GM12878 (cell line): ENCODE measurements at regions not wholly inside any gene's neighbourhood (a gene's known extent, or its start where the extent isn't known, plus 50 kb on each side); places are given as distances from the start of the nearest gene placed in this dataset.

Experiments
- ATAC-seq: fragments of 200-7000 bp; cut with Tn5 transposase; 3 replicates; pipeline ENCODE4 v1.9.1; 2020; ENCODE audit warnings: mild to moderate bottlenecking, moderate library complexity
- BruUV-seq: library from RNA; stranded (reverse); fragments of 400-500 nt; replicated peaks from 2 replicates; lab custom pipeline; 2021; lab: Mats Ljungman, UMichigan
- CTCF ChIA-PET: fragments of 300-600 bp; sonication (Branson Sonifier 250); formaldehyde crosslinking; extraction: SDS; loops from one replicate; lab custom pipeline; 2021; ENCODE audit warnings: inconsistent platforms; lab: Yijun Ruan, JAX
- POLR2A ChIA-PET: fragments of 350-600 bp; formaldehyde crosslinking; extraction: SDS; loops from one replicate; lab custom pipeline; 2021; ENCODE audit warnings: inconsistent platforms; lab: Charles Lee
- RAD21 ChIA-PET: fragments of 300-600 bp; sonication (Branson Sonifier 250); formaldehyde crosslinking; loops from one replicate; lab custom pipeline; 2023; ENCODE audit warnings: antibody characterized with exemption; ENCODE audit not compliant: unreplicated experiment; lab: Charles Lee
- SMC1A ChIA-PET: fragments of 300-600 bp; sonication (Branson Sonifier 250); formaldehyde crosslinking; loops from one replicate; lab custom pipeline; 2023; ENCODE audit not compliant: unreplicated experiment, uncharacterized antibody; lab: Charles Lee
- DNase-seq: peaks from one replicate; pipeline ENCODE4 v3.0.0-alpha.2; 2011; ENCODE audit warnings: low read depth, low spot score
- FAIRE-seq: peaks from 3 replicates; lab custom pipeline; 2011; peaks lifted over from hg19 to GRCh38; lab: Jason Lieb, UNC
- H2AFZ ChIP-seq: 2 replicates; pipeline ENCODE4 v1.6.0; 2011; ENCODE audit warnings: low read depth, low read length, control low read depth; ENCODE audit not compliant: control insufficient read depth
- H3K27ac ChIP-seq: 2 replicates; pipeline ENCODE4 v1.5.1; 2011; ENCODE audit warnings: control low read depth; ENCODE audit not compliant: control insufficient read depth, insufficient read depth
- H3K27me3 ChIP-seq, 2 experiments: replicated peaks in 1 of 2; 2 replicates each; pipeline versions ENCODE4 v1.6.0 to v1.6.1; 2011; ENCODE audit warnings: low read length in 1 of 2; ENCODE audit not compliant: control insufficient read depth in 2 of 2, insufficient read depth in 2 of 2
- H3K36me3 ChIP-seq, 2 experiments: 2 replicates each; pipeline ENCODE4 v1.5.1; 2011; ENCODE audit warnings: low read length in 1 of 2; ENCODE audit not compliant: control insufficient read depth in 2 of 2, insufficient read depth in 2 of 2
- H3K4me1 ChIP-seq: 2 replicates; pipeline ENCODE4 v1.6.1; 2011; ENCODE audit warnings: mild to moderate bottlenecking, low read length, moderate library complexity, mixed read lengths; ENCODE audit not compliant: control insufficient read depth, insufficient read depth
- H3K4me2 ChIP-seq: 2 replicates; pipeline ENCODE4 v1.6.0; 2011; ENCODE audit warnings: control low read depth; ENCODE audit not compliant: control insufficient read depth, insufficient read depth
- H3K4me3 ChIP-seq: fragments of 200-600 bp; sonication (generic); 2 replicates; pipeline ENCODE4 v1.5.1; 2016
- H3K79me2 ChIP-seq: 2 replicates; pipeline ENCODE4 v1.6.0; 2011; ENCODE audit warnings: low read length; ENCODE audit not compliant: control insufficient read depth, insufficient read depth
- H3K9ac ChIP-seq: 2 replicates; pipeline ENCODE4 v1.8.0; 2011; ENCODE audit warnings: low read length, control low read depth, mixed read lengths; ENCODE audit not compliant: control insufficient read depth, insufficient read depth
- H3K9me3 ChIP-seq: replicated peaks from 3 replicates; pipeline ENCODE4 v1.5.1; 2011; ENCODE audit warnings: mild to moderate bottlenecking, low read length; ENCODE audit not compliant: control insufficient read depth, insufficient read depth
- H4K20me1 ChIP-seq: 2 replicates; pipeline ENCODE4 v1.6.0; 2011; ENCODE audit not compliant: control insufficient read depth, insufficient read depth
- CBX5 ChIP-seq: sonication (generic); IDR thresholded peaks from 2 replicates; pipeline ENCODE4 v1.6.1; 2016; ENCODE audit warnings: low read depth, moderate library complexity, mild to moderate bottlenecking, inconsistent platforms
- CHD4 ChIP-seq: fragments of 200-600 bp; sonication (generic); IDR thresholded peaks from 2 replicates; pipeline ENCODE4 v1.6.1; 2016; ENCODE audit warnings: mild to moderate bottlenecking
- FOXK2 ChIP-seq: fragments of 450-650 bp; IDR thresholded peaks from 2 replicates; pipeline ENCODE4 v1.6.1; 2017; ENCODE audit warnings: mild to moderate bottlenecking, moderate library complexity
- IKZF2 ChIP-seq, 2 experiments: fragments of 450-650 bp; IDR thresholded peaks; 2 replicates each; pipeline ENCODE4 v1.6.1; 2017; ENCODE audit warnings: mild to moderate bottlenecking in 2 of 2, moderate library complexity in 2 of 2
- MTA3 ChIP-seq: IDR thresholded peaks from 2 replicates; pipeline ENCODE4 v1.6.1; 2012; ENCODE audit warnings: low read length, inconsistent platforms, borderline replicate concordance
- NBN ChIP-seq: fragments of 450-650 bp; IDR thresholded peaks from 2 replicates; pipeline ENCODE4 v1.6.1; 2016
- POLR2AphosphoS2 ChIP-seq: IDR thresholded peaks from 2 replicates; pipeline ENCODE4 v1.6.1; 2011; ENCODE audit warnings: low read depth, mild to moderate bottlenecking, low read length, improper control_type of control experiment, moderate library complexity
- SMAD5 ChIP-seq: IDR thresholded peaks from 2 replicates; pipeline ENCODE4 v1.6.1; 2016; ENCODE audit warnings: antibody characterized with exemption, low read depth
- WGBS: methylation state at CpG from one replicate; pipeline ENCODE4 v1.1.6; 2016; ENCODE audit warnings: low lambda C conversion rate; ENCODE audit not compliant: insufficient replicate concordance, insufficient coverage; ENCODE audit errors: missing lambda C conversion rate; 5-methylcytosine and 5-hydroxymethylcytosine counted together
- in situ Hi-C: fragments of 300-500 bp; cut with MboI; formaldehyde crosslinking; loops from 9 replicates; pipeline ENCODE4 v1.14.3; 2018; ENCODE audit warnings: mixed read lengths
- intact Hi-C: fragments of 100-400 bp; cut with micrococcal nuclease; formaldehyde crosslinking; loops from one replicate; pipeline ENCODE4 v1.14.2; 2022; ENCODE audit not compliant: unreplicated experiment
- TF ChIP-seq, protein P1 (sequence below), 3 experiments: IDR thresholded peaks in 2 of 3; conservative IDR thresholded peaks in 1 of 3; 2 replicates each; pipeline ENCODE4 v1.5.1; 2011; ENCODE audit warnings: low read depth in 3 of 3, low read length in 3 of 3, mild to moderate bottlenecking in 3 of 3, control low read depth in 2 of 3, moderate library complexity in 2 of 3, inconsistent platforms in 1 of 3, mixed read lengths in 1 of 3; ENCODE audit not compliant: control insufficient read depth in 2 of 3, insufficient read depth in 1 of 3; ENCODE audit errors: extremely low read depth in 1 of 3
- TF ChIP-seq, protein P2 (sequence below): IDR thresholded peaks from 2 replicates; pipeline ENCODE4 v1.6.1; 2011; ENCODE audit warnings: mild to moderate bottlenecking, low read depth, low read length, moderate library complexity; ENCODE audit not compliant: insufficient replicate concordance
- TF ChIP-seq, protein P3 (sequence below): fragments of 450-650 bp; IDR thresholded peaks from 2 replicates; pipeline ENCODE4 v1.6.1; 2016; ENCODE audit warnings: mild to moderate bottlenecking

DNA sequence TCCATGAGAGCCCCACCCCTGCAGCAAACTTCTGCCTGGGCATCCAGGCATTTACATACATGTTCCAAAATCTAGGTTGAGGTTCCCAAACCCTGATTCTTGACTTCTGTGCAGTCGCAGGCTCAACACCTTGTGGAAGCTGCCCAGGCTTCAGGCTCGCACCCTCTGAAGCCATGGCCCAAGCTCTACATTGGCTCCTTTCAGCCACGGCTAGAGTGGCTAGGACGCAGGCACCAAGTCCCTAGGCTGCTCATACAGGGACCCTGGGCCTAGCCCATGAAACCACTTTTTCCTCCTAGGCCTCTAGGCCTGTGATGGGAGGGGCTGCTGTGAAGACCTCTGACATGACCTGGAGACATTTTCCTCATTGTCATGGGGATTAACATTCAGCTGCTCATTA is 172.8 kb upstream of the SATB1 start:
- Histone ChIP-seq H4K20me1 (no peaks in the 10 kb centered on the region), H3K79me2 (no peaks in the 10 kb centered on the region), H3K4me2 (no peak overlapping the region), H3K4me1 (no peaks in the 10 kb centered on the region), H2AFZ (no peak overlapping the region), H3K27me3 (no peaks in the 10 kb centered on the region; a peak in 1 of 4 replicates), H3K4me3 (no peak overlapping the region), H3K9me3 (no peaks in the 10 kb centered on the region; the same call in 2 of the 3 replicates), H3K9ac (no peak overlapping the region), H3K27ac (no peak overlapping the region)
- no TSS peak for BruUV-seq
- no peak for FAIRE-seq
- ChIA-PET SMC1A (no interaction called here), CTCF (no interaction called here), POLR2A (no interaction called here)
- intact Hi-C loops, result no loop called here
- WGBS, result 47% methylated on average over 4 of the region's 4 CpGs
- no peak for DNase-seq
- TF ChIP-seq POLR2AphosphoS2, result no peak
- TF ChIP-seq, protein P1, sequence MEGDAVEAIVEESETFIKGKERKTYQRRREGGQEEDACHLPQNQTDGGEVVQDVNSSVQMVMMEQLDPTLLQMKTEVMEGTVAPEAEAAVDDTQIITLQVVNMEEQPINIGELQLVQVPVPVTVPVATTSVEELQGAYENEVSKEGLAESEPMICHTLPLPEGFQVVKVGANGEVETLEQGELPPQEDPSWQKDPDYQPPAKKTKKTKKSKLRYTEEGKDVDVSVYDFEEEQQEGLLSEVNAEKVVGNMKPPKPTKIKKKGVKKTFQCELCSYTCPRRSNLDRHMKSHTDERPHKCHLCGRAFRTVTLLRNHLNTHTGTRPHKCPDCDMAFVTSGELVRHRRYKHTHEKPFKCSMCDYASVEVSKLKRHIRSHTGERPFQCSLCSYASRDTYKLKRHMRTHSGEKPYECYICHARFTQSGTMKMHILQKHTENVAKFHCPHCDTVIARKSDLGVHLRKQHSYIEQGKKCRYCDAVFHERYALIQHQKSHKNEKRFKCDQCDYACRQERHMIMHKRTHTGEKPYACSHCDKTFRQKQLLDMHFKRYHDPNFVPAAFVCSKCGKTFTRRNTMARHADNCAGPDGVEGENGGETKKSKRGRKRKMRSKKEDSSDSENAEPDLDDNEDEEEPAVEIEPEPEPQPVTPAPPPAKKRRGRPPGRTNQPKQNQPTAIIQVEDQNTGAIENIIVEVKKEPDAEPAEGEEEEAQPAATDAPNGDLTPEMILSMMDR (IDR thresholded peaks at IDR 0.05 in 2 of 3, conservative IDR thresholded peaks at IDR 0.05 in 1 of 3; ENCODE audit: control insufficient read depth in 2 of 3, extremely low read depth in 1 of 3, insufficient read depth in 1 of 3, low read depth in 3 of 3, low read length in 3 of 3), result no peak
- TF ChIP-seq FOXK2, result no peak
- TF ChIP-seq, all 136 proteins: peak for 0
- in situ Hi-C loops, result no loop called here
- ATAC-seq, result no peak
- H3K36me3 ChIP-seq, result no peaks in the 10 kb centered on the region
- RAD21 ChIA-PET, result no interaction called here

DNA sequence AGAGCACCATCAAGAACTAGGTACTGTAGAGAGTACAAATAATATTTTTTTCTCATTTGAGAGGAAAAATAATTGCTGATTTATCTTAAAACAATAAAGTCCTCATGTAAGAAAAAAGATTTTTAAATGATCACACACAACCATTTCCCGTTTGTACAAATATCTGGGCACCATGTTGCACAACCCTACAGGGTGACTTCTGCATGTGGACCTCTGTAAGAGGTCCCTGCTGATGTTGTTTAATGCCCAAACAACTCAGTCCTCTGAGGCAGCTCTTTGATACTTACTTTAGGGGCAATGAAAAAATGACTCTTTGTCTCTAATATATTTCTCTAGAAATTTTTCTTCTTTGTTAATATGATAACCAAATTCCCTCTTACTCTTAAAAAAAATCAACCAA is 168.1 kb upstream of the SATB1 start:
- SMC1A ChIA-PET, result no interaction called here
- Histone ChIP-seq H3K36me3 (no peaks in the 10 kb centered on the region), H3K79me2 (no peaks in the 10 kb centered on the region), H3K4me2 (no peak overlapping the region), H4K20me1 (no peaks in the 10 kb centered on the region), H3K27me3 (no peaks in the 10 kb centered on the region; a peak in 1 of 4 replicates), H3K9ac (no peak overlapping the region), H3K27ac (no peak overlapping the region), H3K9me3 (no peaks in the 10 kb centered on the region; the same call in 2 of the 3 replicates), H2AFZ (no peak overlapping the region), H3K4me1 (no peaks in the 10 kb centered on the region), H3K4me3 (no peak overlapping the region)
- intact Hi-C loops (no loop called here), in situ Hi-C loops (no loop called here)
- BruUV-seq, result no TSS peak
- 0% methylated on average over 1 of the region's 1 CpG for WGBS
- RAD21 ChIA-PET, result no interaction called here
- ATAC-seq (no peak), DNase-seq (no peak), FAIRE-seq (no peak)
- CTCF ChIA-PET, result no interaction called here
- POLR2A ChIA-PET, result no interaction called here
- no peak for TF ChIP-seq NBN
- no peak for TF ChIP-seq CBX5
- TF ChIP-seq CHD4, result no peak
- TF ChIP-seq, protein P2, sequence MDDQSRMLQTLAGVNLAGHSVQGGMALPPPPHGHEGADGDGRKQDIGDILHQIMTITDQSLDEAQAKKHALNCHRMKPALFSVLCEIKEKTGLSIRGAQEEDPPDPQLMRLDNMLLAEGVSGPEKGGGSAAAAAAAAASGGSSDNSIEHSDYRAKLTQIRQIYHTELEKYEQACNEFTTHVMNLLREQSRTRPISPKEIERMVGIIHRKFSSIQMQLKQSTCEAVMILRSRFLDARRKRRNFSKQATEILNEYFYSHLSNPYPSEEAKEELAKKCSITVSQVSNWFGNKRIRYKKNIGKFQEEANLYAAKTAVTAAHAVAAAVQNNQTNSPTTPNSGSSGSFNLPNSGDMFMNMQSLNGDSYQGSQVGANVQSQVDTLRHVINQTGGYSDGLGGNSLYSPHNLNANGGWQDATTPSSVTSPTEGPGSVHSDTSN, result no peak
- TF ChIP-seq IKZF2 (IDR thresholded peaks at IDR 0.05), result no peak
- TF ChIP-seq SMAD5, result no peak
- no peak for TF ChIP-seq MTA3
- TF ChIP-seq, protein P3, sequence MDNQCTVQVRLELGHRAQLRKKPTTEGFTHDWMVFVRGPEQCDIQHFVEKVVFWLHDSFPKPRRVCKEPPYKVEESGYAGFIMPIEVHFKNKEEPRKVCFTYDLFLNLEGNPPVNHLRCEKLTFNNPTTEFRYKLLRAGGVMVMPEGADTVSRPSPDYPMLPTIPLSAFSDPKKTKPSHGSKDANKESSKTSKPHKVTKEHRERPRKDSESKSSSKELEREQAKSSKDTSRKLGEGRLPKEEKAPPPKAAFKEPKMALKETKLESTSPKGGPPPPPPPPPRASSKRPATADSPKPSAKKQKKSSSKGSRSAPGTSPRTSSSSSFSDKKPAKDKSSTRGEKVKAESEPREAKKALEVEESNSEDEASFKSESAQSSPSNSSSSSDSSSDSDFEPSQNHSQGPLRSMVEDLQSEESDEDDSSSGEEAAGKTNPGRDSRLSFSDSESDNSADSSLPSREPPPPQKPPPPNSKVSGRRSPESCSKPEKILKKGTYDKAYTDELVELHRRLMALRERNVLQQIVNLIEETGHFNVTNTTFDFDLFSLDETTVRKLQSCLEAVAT, result no peak
